K562 (cell line): ENCODE measurements at regions not wholly inside any gene's neighbourhood (a gene's known extent, or its start where the extent isn't known, plus 50 kb on each side); places are given as distances from the start of the nearest gene placed in this dataset.
A peak's percentile ranks its signal among the peaks of the same experiment; 100 is the strongest.
"Not testable (repeated sequence)": the region's sequence is repeated elsewhere in the genome, so short reads cannot be mapped to it uniquely, and the experiment has no call there.

Experiments used
- ATAC-seq: fragments of 200-7000 bp; cut with Tn5 transposase; 3 replicates; pipeline ENCODE4 v1.9.1; 2020; ENCODE audit warnings: moderate library complexity
- BruUV-seq: library from RNA; stranded (reverse); fragments of 400-500 nt; replicated peaks from 2 replicates; lab custom pipeline; 2021; lab: Mats Ljungman, UMichigan
- CTCF ChIA-PET: fragments of 300-600 bp; formaldehyde crosslinking; extraction: SDS; loops from one replicate; lab custom pipeline; 2021; ENCODE audit warnings: low intra/inter-chr PET ratio; lab: Yijun Ruan, JAX
- POLR2A ChIA-PET: fragments of 300-600, 350-650 bp; sonication (Branson Sonifier 250); formaldehyde crosslinking; extraction: SDS; loops from one replicate; lab custom pipeline; 2021; ENCODE audit warnings: antibody characterized with exemption, inconsistent platforms; lab: Yijun Ruan, JAX
- DNase-seq, 4 experiments: peaks; one replicate each; pipeline versions ENCODE4 v3.0.0 to v3.0.0-alpha.2; 2011 to 2018; ENCODE audit warnings: low spot score in 3 of 4, mixed read lengths in 3 of 4; ENCODE audit errors: extremely low read depth in 1 of 4
- FAIRE-seq: peaks from 2 replicates; lab custom pipeline; 2011; peaks lifted over from hg19 to GRCh38; lab: Jason Lieb, UNC
- H2AFZ ChIP-seq: 2 replicates; pipeline ENCODE4 v1.6.0; 2011; ENCODE audit warnings: low read depth, low read length, control low read depth, inconsistent platforms
- H3K27ac ChIP-seq: fragments of 200-600 bp; 3 replicates; pipeline ENCODE4 v1.8.0; 2011; ENCODE audit warnings: low read depth, mild to moderate bottlenecking, control low read depth, inconsistent platforms, low read length, moderate library complexity, mixed read lengths; ENCODE audit errors: extremely low read depth
- H3K27me3 ChIP-seq, 2 experiments: fragments of 300-600 bp in 1 of 2; 2 replicates in 1 of 2; 3 replicates in 1 of 2; pipeline versions ENCODE4 v1.6.0 to v1.8.0; 2011; ENCODE audit warnings: inconsistent platforms in 2 of 2, low read length in 2 of 2, mild to moderate bottlenecking in 1 of 2, mixed read lengths in 1 of 2, moderate library complexity in 1 of 2; ENCODE audit not compliant: control insufficient read depth in 2 of 2, insufficient read depth in 2 of 2
- H3K36me3 ChIP-seq: fragments of 300-600 bp; 3 replicates; pipeline ENCODE4 v1.8.0; 2011; ENCODE audit warnings: mild to moderate bottlenecking, low read length, inconsistent platforms; ENCODE audit not compliant: control insufficient read depth, insufficient read depth
- H3K4me1 ChIP-seq, 2 experiments: fragments of 200-600 bp in 1 of 2; replicated peaks in 1 of 2; 2 replicates in 1 of 2; 3 replicates in 1 of 2; pipeline versions ENCODE4 v1.5.1 to v1.8.0; 2011; ENCODE audit warnings: inconsistent platforms in 2 of 2, low read length in 2 of 2, mild to moderate bottlenecking in 1 of 2, mixed read lengths in 1 of 2, moderate library complexity in 1 of 2; ENCODE audit not compliant: control insufficient read depth in 2 of 2, insufficient read depth in 2 of 2
- H3K4me2 ChIP-seq: 2 replicates; pipeline ENCODE4 v1.6.1; 2011; ENCODE audit warnings: low read length, control low read depth, inconsistent platforms, mixed read lengths; ENCODE audit not compliant: insufficient read depth
- H3K4me3 ChIP-seq: fragments of 200-600 bp; sonication (generic), shearing (Covaris generic); 2 replicates; pipeline ENCODE4 v1.5.1; 2016; ENCODE audit warnings: control low read depth, inconsistent platforms
- H3K79me2 ChIP-seq: fragments of 200-600 bp; 3 replicates; pipeline ENCODE4 v1.8.0; 2011; ENCODE audit warnings: low read length, inconsistent platforms; ENCODE audit not compliant: control insufficient read depth, insufficient read depth
- H3K9ac ChIP-seq, 2 experiments: 2 replicates each; pipeline versions ENCODE4 v1.6.0 to v1.6.1; 2011; ENCODE audit warnings: low read depth in 2 of 2, low read length in 2 of 2, control low read depth in 1 of 2, inconsistent platforms in 1 of 2, mild to moderate bottlenecking in 1 of 2, mixed read lengths in 1 of 2; ENCODE audit not compliant: insufficient read depth in 1 of 2
- H3K9me1 ChIP-seq: one replicate; pipeline ENCODE4 v1.6.0; 2011; ENCODE audit warnings: inconsistent platforms, mild to moderate bottlenecking, low read length, moderate library complexity; ENCODE audit not compliant: control insufficient read depth, insufficient read depth
- H3K9me3 ChIP-seq: replicated peaks from 2 replicates; pipeline ENCODE4 v1.5.1; 2011; ENCODE audit warnings: low read depth, low read length, inconsistent platforms; ENCODE audit not compliant: control insufficient read depth, insufficient read depth
- H4K20me1 ChIP-seq: replicated peaks from 2 replicates; pipeline ENCODE4 v1.6.1; 2011; ENCODE audit warnings: low read length, inconsistent platforms, mixed read lengths; ENCODE audit not compliant: control insufficient read depth, insufficient read depth
- CHAMP1 ChIP-seq: fragments of 450-650 bp; IDR thresholded peaks from 2 replicates; pipeline ENCODE4 v1.6.1; 2016; ENCODE audit warnings: mild to moderate bottlenecking
- HIVEP1 ChIP-seq: fragments of 250-450 bp; sonication (Bioruptor Pico); IDR thresholded peaks from 2 replicates; pipeline ENCODE4 v1.4.0; 2020; ENCODE audit warnings: mild to moderate bottlenecking
- OTX1 ChIP-seq: fragments of 450-650 bp; formaldehyde crosslinking; IDR thresholded peaks from 2 replicates; pipeline ENCODE4 v1.4.0; 2022; ENCODE audit warnings: mild to moderate bottlenecking
- TAF9B ChIP-seq: fragments of 450-650 bp; IDR thresholded peaks from 2 replicates; pipeline ENCODE4 v1.6.1; 2018; ENCODE audit warnings: mild to moderate bottlenecking; ENCODE audit not compliant: partially characterized antibody
- THRB ChIP-seq: fragments of 450-650 bp; formaldehyde crosslinking; conservative IDR thresholded peaks from 2 replicates; pipeline ENCODE4 v1.4.0; 2022; ENCODE audit warnings: mild to moderate bottlenecking, missing genetic modification characterization
- ZBTB26 ChIP-seq: fragments of 450-650 bp; formaldehyde crosslinking; IDR thresholded peaks from 2 replicates; pipeline ENCODE4 v1.4.0; 2022; ENCODE audit warnings: missing genetic modification characterization
- ZNF354B ChIP-seq: fragments of 250-450 bp; sonication (Bioruptor Pico); IDR thresholded peaks from 2 replicates; pipeline ENCODE4 v1.4.0; 2020
- ZNF507 ChIP-seq: conservative IDR thresholded peaks from 2 replicates; pipeline ENCODE4 v1.6.1; 2017; ENCODE audit warnings: missing genetic modification characterization, missing compliant biosample characterization
- ZNF655 ChIP-seq: fragments of 250-450 bp; sonication (Bioruptor Pico); IDR thresholded peaks from 2 replicates; pipeline ENCODE4 v1.5.0; 2021
- WGBS: fragments of 100-300 bp; shearing (Covaris generic); methylation state at CpG from one replicate; pipeline ENCODE4 v1.1.6; 2016; ENCODE audit warnings: low coverage, mixed read lengths; ENCODE audit not compliant: insufficient coverage; ENCODE audit errors: missing lambda C conversion rate; 5-methylcytosine and 5-hydroxymethylcytosine counted together
- in situ Hi-C: fragments of 300-500 bp; cut with MboI; formaldehyde crosslinking; loops from 4 replicates; pipeline ENCODE4 v1.15.0; 2018; ENCODE audit warnings: inconsistent platforms, mixed read lengths
- intact Hi-C: fragments of 100-400 bp; cut with micrococcal nuclease; formaldehyde crosslinking; loops from 2 replicates; pipeline ENCODE4 v1.14.2; 2022

GRCh38 chr18:976393-977128 lies 71.9 kb downstream of the ADCYAP1 start (continued):
- TF ChIP-seq THRB (CRISPR knock-in tag) (peak; percentile 54; the same call in 1 of the 2 replicates), TAF9B (peak; percentile 48), HIVEP1 (CRISPR knock-in tag) (0 out of 2 replicates have a peak, but pooled peaks have one; percentile 16), OTX1 (peak; percentile 66)

- CTCF ChIA-PET, H3K9me1 ChIP-seq, H3K9ac ChIP-seq, intact Hi-C loops, H4K20me1 ChIP-seq, H3K36me3 ChIP-seq, H3K9me3 ChIP-seq, FAIRE-seq, DNase-seq, H3K27ac ChIP-seq, H3K4me1 ChIP-seq, ATAC-seq, BruUV-seq, H3K27me3 ChIP-seq, H3K79me2 ChIP-seq, in situ Hi-C loops: not testable (repeated sequence)
- peak overlapping the region; percentile 78 for H3K4me2 ChIP-seq
- peak overlapping the region; percentile 31 for H3K4me3 ChIP-seq
- H2AFZ ChIP-seq: peak overlapping the region; percentile 99
- TF ChIP-seq ZNF354B: peak; percentile 89
- 0 out of 2 replicates have a peak, but pooled peaks have one; percentile 57 for TF ChIP-seq ZBTB26 (CRISPR knock-in tag)
- peak; percentile 99 for TF ChIP-seq ZNF507
- TF ChIP-seq CHAMP1: 0 out of 2 replicates have a peak, but pooled peaks have one; percentile 9
- peak; percentile 53; the same call in 1 of the 2 replicates for TF ChIP-seq ZNF655 (CRISPR knock-in tag)
- POLR2A ChIA-PET: interaction anchor here (1.2 to 2.1 kb wide), 2 partner anchors 10 to 13 kb away, joined by 3 to 7 read pairs; no protein-coding TSS in a partner anchor
- no CpG with 5 or more reads among the region's 1 CpG for WGBS
Observed at GRCh38 chr18:977327-977726, 72.7 kb downstream of the ADCYAP1 start.
